Thymus (tissue), 11 donors: ENCODE measurements at regions not wholly inside any gene's neighbourhood (a gene's known extent, or its start where the extent isn't known, plus 50 kb on each side); places are given as distances from the start of the nearest gene placed in this dataset.
A peak's percentile ranks its signal among the peaks of the same experiment; 100 is the strongest.

Experiments used
- DNase-seq, 9 donors: peaks; one replicate each; pipeline ENCODE4 v3.0.0-alpha.2; 2013; ENCODE audit warnings: low spot score in 9 of 9, low read depth in 6 of 9, missing footprints in 1 of 9
- H3K27ac ChIP-seq, 2 donors: one replicate each; pipeline ENCODE4 v1.5.1; 2013; ENCODE audit warnings: control low read depth in 1 of 2, low read depth in 1 of 2, low read length in 1 of 2, mild to moderate bottlenecking in 1 of 2, moderate library complexity in 1 of 2
- H3K27me3 ChIP-seq, 2 donors: one replicate each; pipeline ENCODE4 v1.5.1; 2013; ENCODE audit warnings: low read length in 1 of 2; ENCODE audit not compliant: control insufficient read depth in 2 of 2, insufficient read depth in 1 of 2
- H3K36me3 ChIP-seq, 2 donors: one replicate each; pipeline ENCODE4 v1.5.1; 2013; ENCODE audit warnings: low read length in 1 of 2, mild to moderate bottlenecking in 1 of 2, moderate library complexity in 1 of 2; ENCODE audit not compliant: control insufficient read depth in 2 of 2, insufficient read depth in 2 of 2
- H3K4me1 ChIP-seq, 2 donors: one replicate each; pipeline ENCODE4 v1.5.1; 2013; ENCODE audit warnings: low read length in 2 of 2; ENCODE audit not compliant: control insufficient read depth in 2 of 2, insufficient read depth in 2 of 2
- H3K4me3 ChIP-seq, 2 donors: one replicate each; pipeline ENCODE4 v1.5.1; 2013; ENCODE audit warnings: low read length in 2 of 2, control low read depth in 1 of 2, mild to moderate bottlenecking in 1 of 2
- H3K9me3 ChIP-seq, 2 donors: one replicate each; pipeline ENCODE4 v1.5.1; 2013; ENCODE audit warnings: low read length in 1 of 2, mild to moderate bottlenecking in 1 of 2; ENCODE audit not compliant: control insufficient read depth in 2 of 2, insufficient read depth in 1 of 2
- WGBS: extraction: QIAGEN DNeasy Blood & Tissue Kit; methylation state at CpG from one replicate; pipeline ENCODE4 v1.1.7; 2013; 5-methylcytosine and 5-hydroxymethylcytosine counted together
- donor health status: healthy.

GRCh38 chr20:20835897-20836296 lies 123.5 kb upstream of the RALGAPA2 start:
- H3K4me1 ChIP-seq, result peaks cover 0 to 3% of the 10 kb centered on the region in 2 donors
- no peak overlapping the region for H3K4me3 ChIP-seq
- no peak overlapping the region for H3K27ac ChIP-seq
- 72% methylated on average over 7 of the region's 7 CpGs for WGBS
- H3K9me3 ChIP-seq, result no peaks in the 10 kb centered on the region
- H3K27me3 ChIP-seq, result peaks cover 0 to 5% of the 10 kb centered on the region in 2 donors
- H3K36me3 ChIP-seq, result no peaks in the 10 kb centered on the region
- no peak for DNase-seq

DNA sequence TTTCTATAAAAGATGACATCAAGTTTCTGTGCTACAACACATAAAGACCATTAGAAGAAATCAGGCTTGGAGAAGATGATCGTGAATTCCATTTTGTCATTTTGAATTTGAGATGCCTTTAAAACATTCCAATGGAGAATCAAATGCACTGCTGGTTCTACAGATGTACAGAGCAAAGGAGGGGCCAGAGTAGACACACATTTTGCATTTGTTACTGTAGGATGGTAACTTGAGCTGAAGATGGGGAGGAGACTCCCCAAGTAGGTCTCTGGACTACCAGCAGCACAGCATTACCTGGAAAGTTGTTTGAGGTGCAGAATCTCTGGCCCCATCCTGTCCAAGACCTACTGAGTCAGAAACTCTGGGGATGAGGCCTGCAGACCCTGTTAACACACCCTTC lies 121.6 kb upstream of the RALGAPA2 start:
- no peak overlapping the region for H3K4me3 ChIP-seq
- WGBS, result 95% methylated on average over 1 of the region's 1 CpG
- H3K27me3 ChIP-seq, result peaks cover 0 to 5% of the 10 kb centered on the region in 2 donors
- H3K36me3 ChIP-seq, result no peaks in the 10 kb centered on the region
- H3K9me3 ChIP-seq, result no peaks in the 10 kb centered on the region
- no peak for DNase-seq
- H3K27ac ChIP-seq, result no peak overlapping the region
- H3K4me1 ChIP-seq, result peaks cover 0 to 3% of the 10 kb centered on the region in 2 donors

- WGBS, result 65% methylated on average over 1 of the region's 1 CpG
- no peaks in the 10 kb centered on the region for H3K9me3 ChIP-seq
- H3K4me3 ChIP-seq, result no peak overlapping the region
- peaks cover 0 to 4% of the 10 kb centered on the region in 2 donors for H3K27me3 ChIP-seq
- H3K27ac ChIP-seq, result no peak overlapping the region
- no peak for DNase-seq
- H3K4me1 ChIP-seq, result peaks cover 0 to 3% of the 10 kb centered on the region in 2 donors
- no peaks in the 10 kb centered on the region for H3K36me3 ChIP-seq
These were observed 120.3 kb upstream of the RALGAPA2 start for GRCh38 chr20:20832715-20833114.

GRCh38 chr20:20831794-20832193 lies 119.3 kb upstream of the RALGAPA2 start:
- H3K27ac ChIP-seq, result no peak overlapping the region
- H3K27me3 ChIP-seq, result peaks cover 0 to 2% of the 10 kb centered on the region in 2 donors
- WGBS, result 92% methylated on average over 6 of the region's 6 CpGs
- no peak for DNase-seq
- H3K36me3 ChIP-seq, result no peaks in the 10 kb centered on the region
- H3K4me1 ChIP-seq, result no peaks in the 10 kb centered on the region
- no peak overlapping the region for H3K4me3 ChIP-seq
- no peaks in the 10 kb centered on the region for H3K9me3 ChIP-seq

- WGBS, result 92% methylated on average over 2 of the region's 2 CpGs
- Histone ChIP-seq H3K4me1 (no peaks in the 10 kb centered on the region), H3K27me3 (peaks cover 0 to 2% of the 10 kb centered on the region in 2 donors), H3K36me3 (no peaks in the 10 kb centered on the region), H3K4me3 (no peak overlapping the region), H3K27ac (no peak overlapping the region), H3K9me3 (no peaks in the 10 kb centered on the region)
- no peak for DNase-seq
These were observed 117.2 kb upstream of the RALGAPA2 start for GRCh38 chr20:20829681-20830080.

GRCh38 chr20:20827992-20828597 lies 115.7 kb upstream of the RALGAPA2 start:
- H3K4me1 ChIP-seq, result no peaks in the 10 kb centered on the region
- H3K9me3 ChIP-seq, result no peaks in the 10 kb centered on the region
- DNase-seq, result no peak
- 89% methylated on average over 4 of the region's 4 CpGs for WGBS
- H3K27ac ChIP-seq, result no peak overlapping the region
- no peak overlapping the region for H3K4me3 ChIP-seq
- H3K36me3 ChIP-seq, result no peaks in the 10 kb centered on the region
- H3K27me3 ChIP-seq, result peaks cover 0 to 3% of the 10 kb centered on the region in 2 donors

GRCh38 chr20:20824924-20825584 lies 112.6 kb upstream of the RALGAPA2 start:
- Histone ChIP-seq H3K4me3 (no peak overlapping the region), H3K4me1 (no peaks in the 10 kb centered on the region), H3K9me3 (no peaks in the 10 kb centered on the region), H3K36me3 (no peaks in the 10 kb centered on the region), H3K27me3 (peaks cover 0 to 3% of the 10 kb centered on the region in 2 donors), H3K27ac (no peak overlapping the region)
- WGBS, result 26% methylated on average over 18 of the region's 18 CpGs
- peak; percentile 8 to 60 (median 20) for DNase-seq

- no peaks in the 10 kb centered on the region for H3K4me1 ChIP-seq
- no peak for DNase-seq
- no peaks in the 10 kb centered on the region for H3K9me3 ChIP-seq
- H3K27me3 ChIP-seq, result peaks cover 0 to 3% of the 10 kb centered on the region in 2 donors
- H3K4me3 ChIP-seq, result no peak overlapping the region
- H3K27ac ChIP-seq, result no peak overlapping the region
- H3K36me3 ChIP-seq, result no peaks in the 10 kb centered on the region
- 91% methylated on average over 11 of the region's 11 CpGs for WGBS
These were observed 111.0 kb upstream of the RALGAPA2 start for GRCh38 chr20:20823476-20823881.

DNA sequence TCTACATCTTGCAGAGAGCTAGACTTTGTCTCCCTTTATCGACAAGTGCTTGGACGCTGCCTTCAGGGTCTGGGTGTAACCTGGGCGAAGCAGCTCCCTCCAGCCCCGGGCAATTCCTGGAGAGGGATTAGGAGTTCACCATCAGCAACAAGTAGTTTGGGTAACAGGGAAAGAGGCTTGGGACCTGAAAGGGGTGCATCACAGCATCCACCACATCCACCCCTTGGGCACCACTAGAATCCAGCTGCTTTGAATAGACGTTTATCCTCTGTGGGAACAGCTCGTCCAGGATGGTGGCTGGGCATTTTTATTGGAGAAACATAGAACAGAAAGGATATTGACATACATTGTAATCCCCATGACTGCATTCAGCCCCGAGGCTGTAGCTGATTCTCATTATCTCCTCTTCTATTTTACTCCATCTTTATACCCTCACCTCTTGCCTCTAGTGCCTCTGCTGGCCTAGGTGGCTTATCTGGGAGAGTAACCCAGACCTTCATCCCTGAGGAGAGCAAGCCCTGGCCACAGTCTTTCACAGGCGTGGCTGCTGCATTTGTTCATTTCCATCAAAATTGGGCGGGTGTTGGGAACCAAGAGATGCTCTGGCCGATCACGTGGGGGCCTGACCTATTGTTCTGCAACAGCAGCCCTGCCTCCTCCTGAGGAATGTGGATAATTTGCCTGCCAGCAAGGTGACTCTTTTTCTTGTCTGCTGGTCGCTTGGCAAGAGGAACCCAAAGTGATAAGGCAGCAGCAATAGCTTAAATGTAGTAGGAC lies 109.2 kb upstream of the RALGAPA2 start:
- no peak for DNase-seq
- no peaks in the 10 kb centered on the region for H3K36me3 ChIP-seq
- no peaks in the 10 kb centered on the region for H3K9me3 ChIP-seq
- peaks cover 0 to 3% of the 10 kb centered on the region in 2 donors for H3K27me3 ChIP-seq
- H3K4me3 ChIP-seq, result no peak overlapping the region
- 88% methylated on average over 12 of the region's 12 CpGs for WGBS
- no peak overlapping the region for H3K27ac ChIP-seq
- no peaks in the 10 kb centered on the region for H3K4me1 ChIP-seq
